Uterus (tissue), 3 donors: ENCODE measurements at regions not wholly inside any gene's neighbourhood (a gene's known extent, or its start where the extent isn't known, plus 50 kb on each side); places are given as distances from the start of the nearest gene placed in this dataset.

Experiments
- DNase-seq, 2 donors: peaks; one replicate each; pipeline ENCODE4 v3.0.0-alpha.2; 2019 to 2020
- H3K27ac ChIP-seq, 2 donors: fragments of 200-600 bp; sonication (generic); 1 replicate in 1 of 2; 2 replicates in 1 of 2; pipeline ENCODE4 v1.5.1; 2016 to 2018
- H3K27me3 ChIP-seq, 2 donors: fragments of 200-600 bp; sonication (generic); one replicate each; pipeline ENCODE4 v1.5.1; 2018 to 2019; ENCODE audit warnings: control low read depth in 1 of 2
- H3K36me3 ChIP-seq, 2 donors: fragments of 200-600 bp; sonication (generic); one replicate each; pipeline ENCODE4 v1.5.1; 2019; ENCODE audit warnings: control low read depth in 1 of 2
- H3K4me1 ChIP-seq, 2 donors: fragments of 200-600 bp; sonication (generic); one replicate each; pipeline ENCODE4 v1.5.1; 2018 to 2019; ENCODE audit warnings: control low read depth in 1 of 2
- H3K4me3 ChIP-seq, 2 donors: fragments of 200-600 bp; sonication (generic); 1 replicate in 1 of 2; 2 replicates in 1 of 2; pipeline ENCODE4 v1.5.1; 2018 to 2019; ENCODE audit warnings: mild to moderate bottlenecking in 1 of 2
- H3K9me3 ChIP-seq, 2 donors: fragments of 200-600 bp; sonication (generic); one replicate each; pipeline ENCODE4 v1.5.1; 2019; ENCODE audit warnings: control low read depth in 1 of 2
- POLR2A ChIP-seq, 2 donors: fragments of 450-650 bp; IDR thresholded peaks; one replicate each; pipeline ENCODE4 v1.6.1; 2016; ENCODE audit warnings: antibody characterized with exemption in 2 of 2, mild to moderate bottlenecking in 1 of 2, moderate library complexity in 1 of 2
- intact Hi-C: fragments of 100-400 bp; cut with DNase I; formaldehyde crosslinking; loops from one replicate; pipeline ENCODE4 v1.15.1; 2023; ENCODE audit warnings: low total_unique reads
- TF ChIP-seq, protein P1 (sequence below), 4 experiments: fragments of 200-600 bp in 2 of 4; fragments of 450-650 bp in 2 of 4; sonication (generic) in 2 of 4; IDR thresholded peaks; one replicate each; pipeline ENCODE4 v1.5.1; 2016 to 2019; ENCODE audit warnings: antibody characterized with exemption in 4 of 4, mild to moderate bottlenecking in 2 of 4, moderate library complexity in 1 of 4
- donor health status: DM: yes; HTN: yes; CAD: no.

DNA sequence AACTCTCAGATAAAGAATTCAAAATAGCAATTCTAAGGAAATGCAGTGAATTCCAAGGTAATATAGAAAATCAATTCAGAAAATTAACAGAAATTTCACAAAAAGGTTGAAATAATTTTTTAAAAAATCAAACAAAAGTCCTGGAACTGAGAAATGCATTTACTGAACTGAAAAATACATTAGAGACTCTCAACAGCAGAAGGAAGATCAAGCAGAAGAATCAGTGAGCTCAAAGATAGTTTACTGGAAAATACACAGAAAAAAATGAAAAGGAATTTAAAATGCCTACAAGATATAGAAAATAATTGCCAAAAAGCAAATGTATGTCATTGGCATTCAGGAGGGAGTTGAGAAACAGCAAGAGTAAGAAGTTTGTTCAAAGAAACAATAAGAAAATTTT, 107.3 kb downstream of the BUD13 start:
- no peaks in the 10 kb centered on the region for H3K36me3 ChIP-seq
- intact Hi-C loops = no loop called here
- TF ChIP-seq, protein P1, sequence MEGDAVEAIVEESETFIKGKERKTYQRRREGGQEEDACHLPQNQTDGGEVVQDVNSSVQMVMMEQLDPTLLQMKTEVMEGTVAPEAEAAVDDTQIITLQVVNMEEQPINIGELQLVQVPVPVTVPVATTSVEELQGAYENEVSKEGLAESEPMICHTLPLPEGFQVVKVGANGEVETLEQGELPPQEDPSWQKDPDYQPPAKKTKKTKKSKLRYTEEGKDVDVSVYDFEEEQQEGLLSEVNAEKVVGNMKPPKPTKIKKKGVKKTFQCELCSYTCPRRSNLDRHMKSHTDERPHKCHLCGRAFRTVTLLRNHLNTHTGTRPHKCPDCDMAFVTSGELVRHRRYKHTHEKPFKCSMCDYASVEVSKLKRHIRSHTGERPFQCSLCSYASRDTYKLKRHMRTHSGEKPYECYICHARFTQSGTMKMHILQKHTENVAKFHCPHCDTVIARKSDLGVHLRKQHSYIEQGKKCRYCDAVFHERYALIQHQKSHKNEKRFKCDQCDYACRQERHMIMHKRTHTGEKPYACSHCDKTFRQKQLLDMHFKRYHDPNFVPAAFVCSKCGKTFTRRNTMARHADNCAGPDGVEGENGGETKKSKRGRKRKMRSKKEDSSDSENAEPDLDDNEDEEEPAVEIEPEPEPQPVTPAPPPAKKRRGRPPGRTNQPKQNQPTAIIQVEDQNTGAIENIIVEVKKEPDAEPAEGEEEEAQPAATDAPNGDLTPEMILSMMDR (IDR thresholded peaks at IDR 0.05) = no peak
- TF ChIP-seq POLR2A (IDR thresholded peaks at IDR 0.05) = no peak
- H3K4me3 ChIP-seq = no peak overlapping the region
- H3K9me3 ChIP-seq = peaks cover 0 to 14% of the 10 kb centered on the region in 2 donors
- no peak for DNase-seq
- H3K27me3 ChIP-seq = no peaks in the 10 kb centered on the region
- no peaks in the 10 kb centered on the region for H3K4me1 ChIP-seq
- H3K27ac ChIP-seq = no peak overlapping the region

DNA sequence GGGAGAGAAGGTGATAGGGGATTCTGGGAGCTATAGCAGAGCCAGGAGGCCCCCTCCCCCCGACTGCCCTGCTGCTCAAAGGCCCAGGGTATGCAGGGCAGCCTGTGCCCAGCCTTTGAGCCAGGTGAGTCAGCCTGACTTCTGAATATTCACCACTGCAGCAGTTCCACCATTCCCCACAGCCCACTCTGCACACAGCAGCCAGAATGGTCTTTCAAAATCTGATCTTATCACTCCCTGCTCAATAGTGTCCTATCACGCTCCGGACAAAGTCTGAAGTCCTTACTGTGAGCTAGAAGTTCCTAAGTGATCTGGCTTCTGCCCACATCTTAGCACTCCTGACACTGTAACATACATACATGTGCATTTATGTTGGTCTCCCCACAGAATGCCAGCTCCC, 111.7 kb downstream of the BUD13 start:
- H3K27me3 ChIP-seq = no peaks in the 10 kb centered on the region
- intact Hi-C loops = no loop called here
- TF ChIP-seq, protein P1 (IDR thresholded peaks at IDR 0.05) = no peak
- no peak for TF ChIP-seq POLR2A (IDR thresholded peaks at IDR 0.05)
- no peaks in the 10 kb centered on the region for H3K36me3 ChIP-seq
- no peaks in the 10 kb centered on the region for H3K4me1 ChIP-seq
- H3K9me3 ChIP-seq = peaks cover 0 to 14% of the 10 kb centered on the region in 2 donors
- DNase-seq = no peak
- H3K4me3 ChIP-seq = no peak overlapping the region
- no peak overlapping the region for H3K27ac ChIP-seq

DNA sequence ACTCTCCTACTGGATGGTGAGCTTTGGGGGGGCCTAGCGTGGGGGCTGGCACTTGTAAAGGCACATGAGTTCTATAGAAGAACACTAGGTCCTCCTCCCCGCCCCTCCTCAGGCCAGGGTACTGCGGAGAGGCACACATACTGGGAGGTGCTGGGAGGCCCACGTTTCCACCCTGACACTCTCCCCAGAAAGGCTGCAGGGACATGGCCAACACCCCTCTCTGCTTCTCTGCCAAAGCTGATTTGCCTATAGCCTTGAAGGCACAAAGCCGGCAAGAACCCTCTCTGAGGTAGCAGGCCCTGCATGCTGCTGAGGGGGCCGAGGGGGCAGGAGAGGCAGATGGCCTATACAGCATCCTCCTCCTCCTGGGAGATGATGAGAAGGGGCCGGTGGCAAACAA, 112.8 kb downstream of the BUD13 start:
- no peaks in the 10 kb centered on the region for H3K27me3 ChIP-seq
- intact Hi-C loops = no loop called here
- H3K36me3 ChIP-seq = no peaks in the 10 kb centered on the region
- no peak for TF ChIP-seq POLR2A (IDR thresholded peaks at IDR 0.05)
- TF ChIP-seq, protein P1 (IDR thresholded peaks at IDR 0.05) = no peak
- no peak overlapping the region for H3K4me3 ChIP-seq
- H3K27ac ChIP-seq = no peak overlapping the region
- peaks cover 0 to 4% of the 10 kb centered on the region in 2 donors for H3K9me3 ChIP-seq
- no peak for DNase-seq
- H3K4me1 ChIP-seq = no peaks in the 10 kb centered on the region

DNA sequence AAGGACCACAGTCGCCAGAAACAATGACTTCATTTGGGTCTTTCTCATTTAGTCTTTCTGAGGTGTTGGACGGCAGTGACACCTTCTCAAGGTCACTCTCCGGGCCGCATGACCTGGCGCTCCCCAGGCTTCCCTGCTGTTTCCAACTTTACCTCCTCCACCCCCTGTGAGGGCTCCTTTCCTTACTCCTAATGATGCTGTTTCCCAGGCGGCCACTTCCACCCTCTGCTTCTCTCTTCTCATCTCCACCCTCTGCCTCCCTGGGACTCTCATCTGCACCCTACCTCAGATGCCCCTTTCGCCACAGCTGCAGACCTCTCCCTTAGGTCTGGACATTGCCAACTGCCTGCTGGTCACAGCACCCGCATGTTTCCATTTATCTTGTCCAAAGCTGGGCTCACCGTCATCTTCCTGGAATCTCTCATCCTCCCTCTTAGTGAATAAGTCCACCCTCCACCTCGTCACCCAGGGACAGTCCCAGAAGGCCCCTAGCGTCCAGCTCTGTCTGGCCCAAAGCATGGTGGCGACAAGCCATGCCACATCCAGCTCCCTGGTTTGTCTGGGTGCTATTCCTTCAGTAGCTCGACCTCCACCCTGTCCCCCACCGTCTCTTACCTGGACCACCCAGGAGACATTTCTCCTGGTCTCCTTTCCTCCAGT, 113.8 kb downstream of the BUD13 start:
- H3K4me3 ChIP-seq = no peak overlapping the region
- H3K9me3 ChIP-seq = no peaks in the 10 kb centered on the region
- H3K36me3 ChIP-seq = no peaks in the 10 kb centered on the region
- no peak for TF ChIP-seq POLR2A (IDR thresholded peaks at IDR 0.05)
- TF ChIP-seq, protein P1 (IDR thresholded peaks at IDR 0.05) = no peak
- intact Hi-C loops = no loop called here
- H3K4me1 ChIP-seq = no peaks in the 10 kb centered on the region
- no peak overlapping the region for H3K27ac ChIP-seq
- no peak for DNase-seq
- H3K27me3 ChIP-seq = no peaks in the 10 kb centered on the region

GRCh38 chr11:116657842-116658825, 114.7 kb downstream of the BUD13 start:
- Histone ChIP-seq H3K4me1 (no peaks in the 10 kb centered on the region), H3K4me3 (no peak overlapping the region), H3K9me3 (no peaks in the 10 kb centered on the region), H3K27ac (no peak overlapping the region), H3K27me3 (no peaks in the 10 kb centered on the region), H3K36me3 (no peaks in the 10 kb centered on the region)
- intact Hi-C loops = no loop called here
- TF ChIP-seq, protein P1 (IDR thresholded peaks at IDR 0.05) = no peak
- TF ChIP-seq POLR2A (IDR thresholded peaks at IDR 0.05) = no peak
- DNase-seq = no peak
